Adrenal gland (tissue), 5 donors: ENCODE measurements at regions not wholly inside any gene's neighbourhood (a gene's known extent, or its start where the extent isn't known, plus 50 kb on each side); places are given as distances from the start of the nearest gene placed in this dataset.
"Not testable (repeated sequence)": the region's sequence is repeated elsewhere in the genome, so short reads cannot be mapped to it uniquely, and the experiment has no call there.

Experiments
- POLR2A ChIP-seq, 2 donors: fragments of 450-650 bp; IDR thresholded peaks; one replicate each; pipeline ENCODE4 v1.6.1; 2017; ENCODE audit warnings: antibody characterized with exemption in 2 of 2, mild to moderate bottlenecking in 2 of 2, moderate library complexity in 1 of 2
- TF ChIP-seq, protein P1 (sequence below), 6 experiments: fragments of 450-650 bp in 4 of 6; fragments of 200-600 bp in 2 of 6; sonication (generic) in 1 of 6; IDR thresholded peaks; 1 replicate in 5 of 6; 2 replicates in 1 of 6; pipeline versions ENCODE4 v1.5.1 to v1.8.0; 2016 to 2021; ENCODE audit warnings: antibody characterized with exemption in 6 of 6, mild to moderate bottlenecking in 2 of 6, moderate library complexity in 1 of 6
- donor health status: DM: no; HTN: no; CAD: no.

DNA sequence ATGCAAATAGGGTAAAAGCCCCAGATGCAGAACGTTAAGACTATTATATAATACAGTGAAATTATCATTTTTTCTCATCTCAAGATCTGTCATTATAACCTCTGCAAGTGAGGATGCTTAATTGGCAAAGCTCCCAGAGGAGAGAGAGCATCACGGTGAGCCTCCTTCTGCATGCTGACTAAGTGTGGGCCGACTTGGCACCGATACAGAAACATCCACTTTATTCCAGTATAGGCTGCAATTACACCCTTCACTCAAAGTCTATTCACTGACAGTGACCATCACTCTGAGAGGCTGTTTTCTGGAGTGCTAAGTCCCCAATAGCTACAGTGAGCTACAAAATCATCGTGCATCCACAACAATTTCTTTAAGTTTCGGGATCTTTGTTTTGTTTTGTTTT, 69.6 kb upstream of the NBPF26 start:
- TF ChIP-seq, protein P1, sequence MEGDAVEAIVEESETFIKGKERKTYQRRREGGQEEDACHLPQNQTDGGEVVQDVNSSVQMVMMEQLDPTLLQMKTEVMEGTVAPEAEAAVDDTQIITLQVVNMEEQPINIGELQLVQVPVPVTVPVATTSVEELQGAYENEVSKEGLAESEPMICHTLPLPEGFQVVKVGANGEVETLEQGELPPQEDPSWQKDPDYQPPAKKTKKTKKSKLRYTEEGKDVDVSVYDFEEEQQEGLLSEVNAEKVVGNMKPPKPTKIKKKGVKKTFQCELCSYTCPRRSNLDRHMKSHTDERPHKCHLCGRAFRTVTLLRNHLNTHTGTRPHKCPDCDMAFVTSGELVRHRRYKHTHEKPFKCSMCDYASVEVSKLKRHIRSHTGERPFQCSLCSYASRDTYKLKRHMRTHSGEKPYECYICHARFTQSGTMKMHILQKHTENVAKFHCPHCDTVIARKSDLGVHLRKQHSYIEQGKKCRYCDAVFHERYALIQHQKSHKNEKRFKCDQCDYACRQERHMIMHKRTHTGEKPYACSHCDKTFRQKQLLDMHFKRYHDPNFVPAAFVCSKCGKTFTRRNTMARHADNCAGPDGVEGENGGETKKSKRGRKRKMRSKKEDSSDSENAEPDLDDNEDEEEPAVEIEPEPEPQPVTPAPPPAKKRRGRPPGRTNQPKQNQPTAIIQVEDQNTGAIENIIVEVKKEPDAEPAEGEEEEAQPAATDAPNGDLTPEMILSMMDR (IDR thresholded peaks at IDR 0.05) = not testable (repeated sequence)
- TF ChIP-seq POLR2A (IDR thresholded peaks at IDR 0.05) = not testable (repeated sequence)
